Cardiac septum (tissue), 1 donor: ENCODE measurements at regions not wholly inside any gene's neighbourhood (a gene's known extent, or its start where the extent isn't known, plus 50 kb on each side); places are given as distances from the start of the nearest gene placed in this dataset.
"Not testable (repeated sequence)": the region's sequence is repeated elsewhere in the genome, so short reads cannot be mapped to it uniquely, and the experiment has no call there.

Experiments
- DNase-seq: peaks from one replicate; pipeline ENCODE4 v3.0.0-alpha.2; 2020; ENCODE audit warnings: low spot score
- intact Hi-C: fragments of 100-400 bp; cut with DNase I; formaldehyde crosslinking; loops from one replicate; pipeline ENCODE4 v1.14.0; 2022
- donor health status: DM: no; HTN: no; CAD: no.

DNA sequence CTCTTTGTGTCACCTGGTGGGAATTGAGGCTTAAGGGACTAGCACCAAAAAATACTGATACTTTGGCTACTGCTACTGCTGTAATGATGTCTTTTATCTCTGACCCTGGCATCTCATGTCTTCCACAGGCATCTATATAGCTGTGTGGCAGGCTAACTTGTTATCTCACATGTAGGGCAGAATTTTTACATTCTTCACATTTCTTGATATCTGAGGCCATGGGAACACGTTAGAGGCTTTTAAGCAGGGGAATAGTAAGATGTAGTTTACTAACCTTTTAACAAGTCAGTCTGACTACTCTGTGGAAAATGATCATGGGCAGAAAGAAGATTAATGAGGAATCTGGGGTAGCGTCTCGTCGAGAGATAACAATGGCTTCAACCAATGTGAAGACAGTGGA lies 498.4 kb downstream of the PCNX1 start:
- DNase-seq: no peak

DNA sequence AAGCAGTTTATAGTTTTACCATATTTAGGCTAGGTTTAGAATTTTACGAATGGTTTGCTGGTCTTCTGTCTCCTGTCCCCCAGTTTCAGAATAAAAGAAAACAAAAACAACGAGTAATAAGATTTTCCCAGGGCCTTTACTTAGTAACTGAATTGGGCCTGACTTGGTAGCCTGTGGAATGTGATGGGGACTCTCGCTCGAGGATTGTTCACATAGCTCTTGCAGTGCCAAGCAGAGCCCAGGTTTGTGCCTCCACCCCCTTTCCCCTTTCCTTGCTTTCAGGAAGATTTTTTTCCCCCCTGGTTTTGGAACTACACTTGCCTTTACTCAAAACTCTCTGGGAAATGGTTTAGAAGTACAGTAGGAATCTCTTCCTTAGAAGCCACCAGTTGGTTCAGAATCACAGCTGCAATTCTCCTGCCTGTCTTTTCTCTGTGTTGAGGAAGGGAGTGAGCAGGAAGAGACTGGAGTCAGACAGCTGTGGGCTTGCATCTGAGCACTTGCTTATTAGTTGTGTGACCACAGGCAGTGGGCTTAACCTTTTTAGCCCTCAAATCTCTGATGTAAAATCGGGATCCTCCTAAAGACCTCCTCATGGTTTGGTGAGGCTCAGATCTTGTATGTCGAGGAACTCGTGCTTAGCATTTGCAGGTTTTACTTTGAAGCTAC lies 501.2 kb downstream of the PCNX1 start:
- intact Hi-C loops: no loop called here
- DNase-seq: no peak

More for the DNA sequence above, 498.4 kb downstream of the PCNX1 start:
- intact Hi-C loops: no loop called here

DNA sequence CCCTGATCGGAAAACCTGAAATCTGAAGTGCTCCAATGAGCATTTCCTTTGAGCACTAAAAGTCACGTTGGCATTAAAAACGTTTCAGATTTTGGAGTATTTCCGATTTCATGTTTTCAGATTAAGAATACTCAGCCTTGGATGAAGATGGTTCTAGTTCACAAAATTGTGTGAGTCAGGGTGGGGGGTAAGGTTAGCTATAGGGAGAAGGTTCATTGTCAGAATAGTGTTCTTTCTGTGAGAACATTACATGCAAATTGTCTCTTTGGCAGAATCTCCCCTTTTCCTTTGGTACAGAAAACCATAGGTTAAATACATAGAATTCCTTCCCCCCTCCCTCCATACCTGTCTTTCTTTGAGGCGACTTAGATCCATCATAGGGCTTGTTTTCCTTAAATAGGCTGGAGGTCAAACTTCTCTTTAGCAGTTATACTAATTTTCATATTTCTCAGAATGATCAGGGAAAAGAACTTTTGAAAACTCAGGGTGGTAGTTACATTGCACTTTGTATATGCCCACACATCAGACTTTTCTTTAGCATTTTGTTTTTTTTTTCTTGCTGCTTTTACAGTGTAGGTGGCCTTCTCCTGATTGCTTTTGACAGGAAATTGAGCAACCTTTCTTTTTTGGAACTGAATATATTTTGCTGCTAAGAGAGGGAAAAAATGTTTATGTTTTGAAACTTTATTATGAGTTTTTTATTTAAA lies 503.5 kb downstream of the PCNX1 start:
- intact Hi-C loops: no loop called here
- DNase-seq: no peak

DNA sequence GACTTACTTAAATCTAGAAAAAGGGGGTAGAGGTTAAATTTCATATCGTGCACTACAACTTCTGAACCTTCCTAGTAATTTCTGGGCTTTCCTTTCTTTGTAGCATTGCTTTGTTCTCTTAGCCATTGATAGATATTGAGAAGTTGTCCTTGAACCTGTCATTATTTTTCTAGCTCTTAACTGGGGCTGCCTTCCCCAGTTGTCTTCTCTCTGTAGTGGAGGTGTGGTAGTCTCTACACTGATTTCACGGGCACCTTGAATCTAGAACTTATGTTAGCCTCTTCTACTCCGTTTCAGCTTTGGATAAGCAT lies 504.0 kb downstream of the PCNX1 start:
- no peak for DNase-seq
- intact Hi-C loops: no loop called here

DNA sequence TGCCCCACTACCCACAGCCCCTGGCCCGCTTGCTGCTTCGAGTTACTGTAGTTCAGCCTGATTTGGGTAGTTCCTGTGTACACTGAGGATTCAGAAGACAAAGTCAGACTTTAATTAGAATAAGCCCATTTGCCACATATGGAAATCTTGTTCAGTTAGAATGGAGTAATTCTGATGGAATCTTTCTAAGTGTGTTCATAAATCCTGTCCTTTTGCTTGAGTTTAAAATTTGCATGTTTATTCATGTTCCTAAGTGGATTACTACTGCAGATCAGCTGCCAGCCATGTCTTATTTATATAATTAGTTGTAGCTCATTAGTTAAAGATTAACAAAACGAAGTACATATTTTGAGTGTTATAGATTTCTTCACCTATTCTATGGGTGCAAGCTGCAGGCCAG lies 504.5 kb downstream of the PCNX1 start:
- intact Hi-C loops: no loop called here
- DNase-seq: no peak

DNA sequence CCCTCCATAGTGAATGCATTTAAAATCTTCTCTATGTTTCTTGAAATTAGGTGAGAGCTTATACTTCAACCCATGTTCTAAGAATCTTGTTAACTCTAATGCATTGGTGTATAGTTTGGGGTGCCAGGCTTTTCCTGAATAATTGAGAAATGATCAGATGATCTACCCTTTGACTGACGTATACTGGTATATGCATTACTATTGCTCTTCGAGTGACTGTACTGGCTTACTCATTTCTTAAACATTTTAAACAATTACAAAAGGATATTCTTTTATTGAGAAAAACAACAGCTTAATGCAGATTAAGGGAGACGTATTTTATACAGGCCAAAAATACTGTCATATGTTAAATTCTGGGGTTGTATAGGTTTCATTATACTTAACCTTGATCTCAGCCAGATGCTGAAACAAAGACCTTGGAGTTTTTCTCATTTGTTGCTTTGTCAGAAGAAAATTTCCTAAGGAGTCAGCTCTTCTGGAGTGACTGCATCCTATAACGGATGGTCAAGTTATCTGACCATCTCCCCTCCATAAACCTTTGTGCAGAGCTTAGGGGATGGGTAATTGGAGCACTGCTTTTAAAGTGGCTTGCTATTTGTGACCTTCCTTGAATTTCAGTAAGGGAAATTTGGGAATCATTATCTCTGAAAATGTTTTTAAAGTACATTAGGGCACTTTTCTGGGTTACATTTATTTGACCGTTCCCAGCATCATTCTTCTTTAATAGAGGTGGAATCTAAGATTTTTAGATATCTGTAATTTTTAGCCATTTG lies 507.6 kb downstream of the PCNX1 start:
- intact Hi-C loops: no loop called here

DNA sequence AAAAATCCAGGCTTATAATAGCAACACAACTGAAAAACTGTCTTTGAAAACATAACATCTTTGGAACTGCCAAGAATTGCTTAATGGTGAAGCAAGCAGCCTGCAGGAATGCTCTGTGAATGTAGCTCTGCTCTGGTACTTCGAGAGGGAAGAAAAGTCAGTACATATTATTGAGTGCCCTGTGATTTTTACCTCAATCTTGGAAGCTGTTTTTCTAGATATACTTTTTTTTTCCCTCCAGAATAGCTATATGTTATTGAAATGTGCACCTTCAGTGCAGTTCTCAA lies 508.1 kb downstream of the PCNX1 start:
- intact Hi-C loops: no loop called here
- DNase-seq: no peak

More for the DNA sequence above, 507.6 kb downstream of the PCNX1 start:
- no peak for DNase-seq

DNA sequence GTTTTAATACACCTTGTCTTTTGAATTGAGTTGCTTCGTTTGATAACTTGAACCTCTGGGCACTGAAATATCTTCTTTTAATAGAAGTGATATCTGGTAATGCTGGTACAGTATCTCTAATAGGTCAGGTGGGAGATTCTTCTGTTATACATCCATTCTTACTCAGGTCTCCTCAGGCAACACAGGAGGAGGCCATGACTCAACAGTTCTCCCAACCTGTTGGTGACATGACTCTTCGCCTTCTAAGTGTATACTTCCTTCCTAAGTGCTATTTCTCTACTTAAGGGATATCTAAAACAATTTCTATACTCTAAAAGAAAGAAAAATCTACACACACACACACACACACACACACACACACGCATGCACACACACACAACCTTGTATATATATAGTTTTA lies 509.1 kb downstream of the PCNX1 start:
- intact Hi-C loops: no loop called here
- no peak for DNase-seq

DNA sequence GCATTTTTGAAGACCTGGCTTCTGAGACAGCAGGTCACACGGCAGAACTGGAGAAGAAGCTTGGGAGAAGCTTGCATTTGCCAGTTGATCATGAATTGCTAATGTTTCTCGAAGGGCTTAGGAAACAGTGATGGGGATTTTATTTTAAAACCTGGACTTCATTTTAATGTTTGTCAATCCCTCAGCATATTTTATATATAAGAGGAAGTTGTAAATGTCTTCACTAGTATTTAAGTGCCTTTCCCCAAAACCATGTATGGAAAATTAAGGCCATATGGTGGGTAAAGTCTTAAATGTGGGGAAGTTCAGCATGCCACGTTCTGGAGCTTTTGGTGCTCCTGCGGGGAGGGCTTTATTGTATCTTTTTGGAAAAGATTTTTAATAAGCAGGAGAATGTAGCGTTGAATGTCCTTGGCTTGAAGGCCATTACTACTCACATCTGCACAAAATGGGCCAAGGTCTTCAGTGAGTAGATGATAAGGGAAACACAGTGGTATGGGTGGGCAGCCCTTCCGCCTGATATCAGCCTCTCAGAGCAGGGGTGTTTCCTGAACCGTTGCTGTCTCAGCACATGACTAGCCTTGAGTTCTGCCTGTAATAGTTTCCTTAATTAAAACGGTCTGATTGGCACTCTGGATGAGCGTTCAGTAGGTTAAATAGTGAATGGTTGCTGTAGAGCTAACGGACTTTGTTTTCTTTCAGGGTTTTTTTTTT lies 511.4 kb downstream of the PCNX1 start:
- intact Hi-C loops: no loop called here
- DNase-seq: no peak

DNA sequence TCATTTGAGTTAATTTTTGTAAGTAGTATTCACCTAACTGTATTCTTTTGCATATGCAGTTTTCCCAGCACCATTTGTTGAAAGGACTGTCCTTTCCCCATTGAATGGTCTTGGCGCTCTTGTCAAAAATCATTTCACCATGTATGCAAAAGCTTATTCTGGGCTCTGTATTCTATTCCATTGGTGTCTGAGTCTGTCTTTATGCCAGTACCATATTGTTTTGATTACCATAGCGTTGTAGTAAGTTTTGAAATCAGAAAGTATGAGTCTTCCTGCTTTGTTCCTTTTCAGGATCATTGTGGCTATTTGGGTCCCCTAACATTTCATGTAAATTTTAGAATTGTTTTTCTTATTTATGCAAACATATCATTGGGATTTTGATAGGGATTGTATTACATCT lies 508.7 kb upstream of the RGS6 start:
- intact Hi-C loops: no loop called here
- no peak for DNase-seq

DNA sequence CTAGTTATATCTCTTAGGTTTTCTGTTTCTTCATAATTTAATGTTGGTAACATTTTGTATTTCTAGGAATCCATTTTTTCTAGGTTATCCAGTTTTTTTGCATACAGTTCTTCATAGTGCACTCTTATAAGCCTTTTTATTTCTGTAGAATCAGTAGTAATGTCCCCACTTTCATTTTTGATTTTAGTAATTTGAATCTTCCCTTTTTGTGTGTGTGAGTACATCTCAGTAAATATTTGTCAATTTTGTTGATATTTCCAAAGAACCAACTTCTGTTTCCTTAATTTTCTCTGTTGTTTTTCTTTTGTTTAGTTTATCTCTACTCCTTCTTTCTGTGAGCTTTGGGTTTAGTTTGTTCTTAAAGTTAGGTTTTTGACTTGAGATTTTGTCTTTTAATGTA lies 507.3 kb upstream of the RGS6 start:
- intact Hi-C loops: no loop called here
- no peak for DNase-seq

DNA sequence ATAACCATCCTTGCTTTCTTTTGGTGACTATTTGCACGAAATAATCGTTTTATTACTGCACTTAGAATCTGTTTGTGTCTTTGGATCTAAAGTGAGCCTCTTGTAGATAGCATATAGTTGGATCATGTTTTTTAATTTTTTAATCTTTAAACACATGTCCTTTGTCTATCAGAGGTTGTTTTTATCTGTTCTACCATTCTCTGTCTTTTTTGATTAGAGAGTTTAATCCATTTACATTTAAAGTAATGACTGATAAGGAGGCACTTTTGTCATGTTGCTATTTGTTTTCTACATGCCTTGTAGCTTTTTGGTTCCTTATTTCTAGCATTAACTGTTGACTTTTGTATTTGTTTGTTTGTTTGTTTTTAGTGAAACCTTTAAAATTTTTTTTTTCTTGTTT lies 506.2 kb upstream of the RGS6 start:
- intact Hi-C loops: no loop called here
- DNase-seq: no peak

DNA sequence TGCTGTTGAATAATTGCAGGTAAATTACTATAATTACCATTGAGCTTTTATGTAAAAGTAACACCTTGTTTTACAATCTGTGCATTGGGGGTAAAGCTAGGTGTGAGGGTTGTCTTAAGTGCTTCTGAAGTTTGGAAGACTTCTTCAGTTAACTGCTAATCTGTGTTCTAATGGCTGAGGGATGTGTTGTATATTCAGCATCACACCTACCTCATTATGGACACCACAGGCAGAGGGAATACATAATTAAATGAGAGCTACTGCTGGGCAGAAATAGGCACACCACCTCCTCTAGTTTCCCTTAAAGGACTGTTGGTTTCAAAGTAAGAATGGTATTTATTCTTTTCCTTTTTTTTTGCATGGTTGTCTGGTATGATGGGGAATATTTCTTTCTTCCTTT lies 502.3 kb upstream of the RGS6 start:
- no peak for DNase-seq
- intact Hi-C loops: no loop called here

DNA sequence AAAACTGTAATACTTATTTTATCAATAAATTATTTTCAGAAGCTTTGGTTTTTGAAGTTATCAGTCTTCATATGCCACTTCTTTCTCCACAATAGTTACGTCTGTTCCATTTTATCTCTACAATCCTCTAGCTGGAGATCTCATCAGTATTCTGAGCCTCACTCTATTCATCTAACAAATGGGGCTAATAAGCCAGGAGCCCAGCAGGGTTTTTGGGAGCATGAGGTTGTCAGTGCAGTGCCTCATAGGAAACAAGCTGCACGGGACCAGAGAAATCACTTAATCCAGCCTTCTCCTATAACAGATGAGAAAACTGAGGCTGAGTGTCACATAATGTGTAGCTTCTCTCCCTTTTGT lies 501.9 kb upstream of the RGS6 start:
- DNase-seq: no peak

DNA sequence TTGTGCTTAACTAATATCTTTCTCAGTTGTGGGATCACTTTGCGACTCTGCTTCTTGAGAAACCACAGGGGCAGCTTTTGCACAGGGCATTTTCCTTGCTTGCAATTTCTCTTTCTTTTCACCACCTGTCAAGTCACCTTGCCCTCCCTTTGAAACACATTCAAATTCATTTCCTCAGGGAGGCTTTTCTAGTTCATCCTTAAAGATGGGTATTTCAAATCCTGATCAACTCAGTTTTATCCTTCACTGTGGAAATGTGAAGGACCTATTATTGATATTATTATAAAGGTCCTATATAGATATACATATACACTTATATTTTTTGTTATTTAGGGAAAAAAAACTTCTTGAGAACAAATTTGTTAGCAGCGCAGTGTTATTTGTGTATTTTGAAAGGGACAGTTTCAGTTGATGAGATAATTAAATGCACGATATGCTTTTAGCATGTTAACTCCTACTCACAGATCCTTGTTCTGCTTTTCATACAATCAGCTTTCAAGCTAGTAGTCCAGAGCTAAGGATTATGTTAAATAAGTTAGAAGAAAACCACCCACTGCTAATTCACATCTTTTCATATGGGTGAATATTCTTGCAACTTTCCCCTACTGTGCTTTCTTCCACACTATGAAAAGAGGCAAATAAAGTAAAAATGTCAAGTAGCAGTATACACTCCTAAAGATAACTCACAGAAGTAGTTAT lies 501.4 kb upstream of the RGS6 start:
- intact Hi-C loops: no loop called here

More for the DNA sequence above, 501.9 kb upstream of the RGS6 start:
- intact Hi-C loops: no loop called here

DNA sequence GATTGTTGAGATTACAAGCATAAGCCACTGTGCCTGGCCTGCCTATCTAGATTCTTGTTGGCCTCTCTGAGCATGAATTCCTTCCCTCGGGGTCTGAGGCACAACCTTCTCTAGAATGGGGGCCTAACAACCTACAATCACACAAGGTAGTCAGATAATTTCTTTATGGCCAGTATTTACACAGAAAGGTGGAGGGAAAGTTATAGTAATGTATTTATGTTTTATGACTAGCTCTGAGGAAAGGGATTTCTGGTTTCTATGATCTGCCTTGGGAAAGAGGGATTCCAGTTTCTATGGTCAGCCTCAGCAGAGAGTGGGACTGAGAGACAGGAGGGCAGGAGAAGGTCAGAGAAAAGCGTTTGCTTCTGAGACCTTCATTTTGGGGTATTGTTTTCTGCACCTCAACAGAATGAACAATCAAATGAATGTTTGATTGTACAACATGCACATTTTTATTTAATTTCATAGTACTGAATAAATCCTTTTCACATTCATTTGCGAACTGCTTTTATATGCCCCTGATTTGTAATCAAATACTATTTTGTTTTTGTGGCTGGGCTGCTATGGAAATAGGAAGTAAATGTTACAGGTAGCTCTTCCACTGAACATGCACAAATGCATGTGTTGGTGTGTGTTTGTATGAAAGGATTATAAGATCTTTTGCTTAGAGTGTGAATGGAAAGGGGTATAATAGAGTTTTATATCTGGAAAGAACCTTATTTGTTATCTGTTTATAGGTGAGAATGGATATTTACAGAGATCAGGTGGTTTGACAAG lies 499.7 kb upstream of the RGS6 start:
- no peak for DNase-seq
- intact Hi-C loops: no loop called here

More for the DNA sequence above, 501.4 kb upstream of the RGS6 start:
- no peak for DNase-seq

DNA sequence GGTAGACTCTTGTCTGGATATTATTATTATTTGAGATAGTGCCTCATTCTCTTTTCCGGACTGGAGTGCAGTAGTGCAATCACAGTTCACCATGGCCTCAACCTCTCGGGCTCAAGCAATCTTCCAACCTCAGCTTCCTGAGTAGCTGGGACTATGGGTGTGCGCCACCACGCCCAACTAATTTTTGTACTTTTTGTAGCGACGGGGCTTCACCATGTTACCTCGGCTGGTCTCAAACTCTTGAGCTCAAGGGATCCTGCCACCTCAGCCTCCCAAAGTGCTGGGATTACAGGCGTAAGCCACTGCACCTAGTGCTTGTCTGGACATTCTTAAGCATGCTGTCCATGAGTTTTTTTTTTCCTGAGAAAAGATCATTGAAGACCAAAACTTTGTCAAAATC lies 498.9 kb upstream of the RGS6 start:
- intact Hi-C loops: no loop called here
- no peak for DNase-seq

DNA sequence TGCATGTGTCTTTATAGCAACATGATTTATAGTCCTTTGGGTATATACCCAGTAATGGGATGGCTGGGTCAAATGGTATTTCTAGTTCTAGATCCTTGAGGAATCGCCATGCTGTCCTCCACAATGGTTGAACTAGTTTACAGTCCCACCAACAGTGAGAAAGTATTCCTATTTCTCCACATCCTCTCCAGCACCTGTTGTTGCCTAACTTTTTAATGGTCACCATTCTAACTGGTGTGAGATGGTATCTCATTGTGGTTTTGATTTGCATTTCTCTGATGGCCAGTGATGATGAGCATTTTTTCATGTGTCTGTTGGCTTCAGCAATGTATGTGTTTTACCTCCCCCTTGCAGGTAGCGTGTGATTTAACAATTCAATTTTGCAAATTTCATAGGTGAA lies 496.6 kb upstream of the RGS6 start:
- intact Hi-C loops, DNase-seq: not testable (repeated sequence)

DNA sequence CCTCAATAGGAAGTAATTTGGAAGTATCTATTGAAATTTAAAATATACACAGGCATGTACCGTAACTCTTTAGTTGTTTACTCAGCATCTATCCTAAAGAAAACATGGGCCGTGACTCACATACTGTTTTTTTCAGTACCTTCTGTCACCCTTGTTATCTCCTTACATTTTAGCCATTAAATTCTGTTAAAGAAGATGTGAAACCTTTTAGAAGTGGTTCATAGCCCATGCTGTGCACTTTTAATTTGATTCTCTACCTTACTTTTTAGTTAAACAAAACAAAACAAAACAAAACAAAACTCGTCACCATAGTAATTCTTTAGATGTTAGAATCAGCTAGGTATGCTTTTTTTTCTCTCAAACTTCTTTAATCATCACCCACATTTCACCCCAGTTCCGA lies 494.4 kb upstream of the RGS6 start:
- no peak for DNase-seq
- intact Hi-C loops: no loop called here
